HG03139 (cell line): ENCODE measurements at regions not wholly inside any gene's neighbourhood (a gene's known extent, or its start where the extent isn't known, plus 50 kb on each side); places are given as distances from the start of the nearest gene placed in this dataset.

Experiments
- ATAC-seq: cut with Tn5 transposase; IDR thresholded peaks from one replicate; pipeline ENCODE4 v1.9.1; 2021; ENCODE audit not compliant: unreplicated experiment

- ATAC-seq: no peak
Observed at GRCh38 chr15:92565351-92566125, 90.0 kb downstream of the FAM174B start.

DNA sequence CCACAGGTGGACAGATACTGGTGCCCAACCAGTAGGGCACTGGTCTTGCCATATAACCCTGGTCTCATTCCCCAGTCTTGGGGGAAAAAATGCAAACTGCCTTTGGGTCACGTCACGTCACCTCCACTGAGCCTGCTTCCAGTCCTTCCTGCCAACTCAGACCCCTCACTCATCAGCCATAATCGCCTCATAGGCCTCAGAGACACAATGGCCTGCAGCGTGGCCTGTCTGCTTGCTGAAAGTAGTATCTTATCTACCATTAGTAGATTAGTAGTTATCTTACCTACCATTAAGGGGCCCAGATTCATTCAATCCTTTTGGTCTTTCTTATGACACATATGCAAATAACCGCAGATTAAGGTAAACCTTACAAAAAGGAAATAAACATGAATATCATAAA, 93.8 kb downstream of the FAM174B start:
- ATAC-seq: no peak

DNA sequence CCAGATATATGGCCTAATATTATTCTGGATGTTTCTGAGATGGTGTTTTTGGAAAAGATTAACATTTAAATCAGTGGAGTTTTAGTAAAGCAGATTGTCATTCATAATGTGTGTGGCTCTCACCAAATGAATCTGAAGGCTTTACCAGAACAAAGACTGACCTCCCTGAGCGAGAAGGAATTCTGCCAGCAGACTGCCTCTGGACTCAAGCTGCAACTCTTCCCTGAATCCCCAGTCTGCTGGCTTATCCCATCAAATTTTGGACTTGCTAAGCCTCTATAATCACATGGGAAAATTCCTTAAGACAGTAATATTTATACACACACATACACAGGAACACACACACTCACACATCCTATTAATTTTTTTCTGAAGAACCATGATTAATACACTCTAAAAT, 102.3 kb downstream of the FAM174B start:
- ATAC-seq: no peak

DNA sequence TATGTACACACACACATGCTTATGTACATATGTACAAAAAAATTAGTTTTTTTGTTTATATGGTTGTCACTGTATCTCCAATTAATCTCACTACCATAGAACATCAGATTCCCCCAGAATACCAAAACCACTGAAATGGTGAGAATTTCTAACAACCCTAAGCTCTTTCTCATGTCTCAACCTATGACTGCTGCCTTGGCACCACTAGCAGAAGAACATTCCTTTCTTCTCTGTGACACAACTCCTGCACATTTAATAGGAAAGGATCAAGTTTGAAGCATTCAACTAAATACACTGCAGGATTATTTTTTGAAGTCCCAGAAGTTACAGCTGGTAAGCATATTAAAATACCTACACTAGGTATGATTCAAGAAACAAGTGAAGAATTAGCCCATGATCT, 109.6 kb downstream of the FAM174B start:
- ATAC-seq: no peak

- ATAC-seq: no peak
Observed at GRCh38 chr15:92541291-92542200, 114.0 kb downstream of the FAM174B start.

DNA sequence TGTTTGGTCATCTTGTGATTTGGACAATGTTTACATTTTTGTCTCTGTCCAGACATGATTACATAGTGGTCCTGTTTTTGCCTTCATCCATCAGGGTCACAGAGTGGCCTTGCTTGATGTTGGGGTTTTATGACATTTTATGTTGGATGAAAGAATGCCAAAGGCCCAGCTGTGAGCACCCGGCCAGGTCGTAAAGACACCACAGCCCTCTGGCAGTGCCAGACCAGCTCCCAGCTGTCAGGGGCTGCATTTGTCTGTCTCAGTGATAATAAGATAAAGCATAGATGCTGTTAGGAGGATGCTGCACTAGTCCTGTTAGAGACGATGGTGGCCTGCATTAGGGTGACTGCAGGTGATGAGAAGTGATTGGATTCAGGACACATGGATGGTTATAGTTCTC, 117.5 kb downstream of the FAM174B start:
- ATAC-seq: no peak

GRCh38 chr15:92533298-92533697, 122.3 kb downstream of the FAM174B start:
- no peak for ATAC-seq

DNA sequence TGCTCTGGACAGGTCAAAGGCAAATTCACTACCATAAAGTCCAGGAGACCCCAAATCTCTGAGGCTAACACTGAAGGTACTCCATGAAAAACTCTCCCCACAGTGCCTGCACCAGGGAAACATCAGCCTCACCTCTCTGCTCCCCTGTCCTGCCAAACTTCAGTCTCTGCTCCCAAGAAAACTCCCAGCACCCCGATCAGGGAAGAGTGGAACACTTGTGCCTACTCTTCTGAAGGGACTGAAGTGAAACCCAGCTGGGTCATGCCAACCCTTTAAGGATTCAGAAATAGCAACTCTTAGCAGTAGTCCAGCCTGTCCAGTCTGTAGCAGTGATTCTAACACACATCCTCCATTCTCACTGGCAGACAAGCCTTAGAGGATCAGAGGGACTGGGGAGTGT, 124.2 kb downstream of the FAM174B start:
- no peak for ATAC-seq

DNA sequence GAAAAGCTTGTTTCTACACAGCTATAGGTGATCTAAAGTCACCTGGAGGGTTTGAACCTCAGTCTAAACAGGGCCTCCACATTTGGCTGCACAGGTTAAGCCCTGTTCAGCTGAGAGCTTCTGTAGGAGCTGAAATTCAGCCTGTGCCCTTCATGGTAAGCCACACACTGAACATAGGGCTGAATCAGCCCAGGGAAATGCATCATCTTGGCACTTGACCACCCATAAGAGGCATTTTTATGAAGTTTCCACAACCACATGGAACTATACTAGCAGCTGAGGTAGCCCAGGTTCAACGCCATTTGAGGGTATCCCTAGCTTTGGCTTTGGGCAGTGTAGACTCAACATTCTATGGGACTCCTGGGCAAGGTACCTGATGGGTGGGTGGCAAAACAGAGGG, 126.8 kb downstream of the FAM174B start:
- no peak for ATAC-seq

GRCh38 chr15:92527197-92527596, 128.4 kb downstream of the FAM174B start:
- no peak for ATAC-seq

DNA sequence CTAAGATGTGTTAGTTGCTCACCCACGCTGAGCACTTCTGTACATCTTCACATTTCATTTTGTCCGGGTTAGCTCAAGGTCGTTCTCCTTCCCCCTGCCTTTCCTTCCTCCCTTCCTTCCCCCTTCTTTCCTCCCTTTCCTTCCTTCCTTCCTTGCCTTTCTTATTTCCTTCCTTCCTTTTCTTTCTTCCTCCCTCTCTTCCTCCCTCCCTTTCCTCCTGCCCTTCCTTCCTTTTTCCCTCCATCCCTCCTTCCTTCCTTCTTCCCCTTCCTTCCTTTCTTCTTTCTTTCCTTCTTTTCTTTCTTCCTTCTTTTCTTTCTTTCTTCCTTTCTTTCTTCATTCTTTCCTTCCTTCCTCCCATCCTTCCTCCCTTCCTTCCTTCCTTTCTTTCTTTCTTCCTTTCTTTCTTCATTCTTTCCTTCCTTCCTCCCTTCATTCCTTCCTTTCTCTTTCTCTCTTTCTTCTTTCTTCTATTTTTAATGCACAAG, 129.8 kb downstream of the FAM174B start:
- ATAC-seq: no peak

DNA sequence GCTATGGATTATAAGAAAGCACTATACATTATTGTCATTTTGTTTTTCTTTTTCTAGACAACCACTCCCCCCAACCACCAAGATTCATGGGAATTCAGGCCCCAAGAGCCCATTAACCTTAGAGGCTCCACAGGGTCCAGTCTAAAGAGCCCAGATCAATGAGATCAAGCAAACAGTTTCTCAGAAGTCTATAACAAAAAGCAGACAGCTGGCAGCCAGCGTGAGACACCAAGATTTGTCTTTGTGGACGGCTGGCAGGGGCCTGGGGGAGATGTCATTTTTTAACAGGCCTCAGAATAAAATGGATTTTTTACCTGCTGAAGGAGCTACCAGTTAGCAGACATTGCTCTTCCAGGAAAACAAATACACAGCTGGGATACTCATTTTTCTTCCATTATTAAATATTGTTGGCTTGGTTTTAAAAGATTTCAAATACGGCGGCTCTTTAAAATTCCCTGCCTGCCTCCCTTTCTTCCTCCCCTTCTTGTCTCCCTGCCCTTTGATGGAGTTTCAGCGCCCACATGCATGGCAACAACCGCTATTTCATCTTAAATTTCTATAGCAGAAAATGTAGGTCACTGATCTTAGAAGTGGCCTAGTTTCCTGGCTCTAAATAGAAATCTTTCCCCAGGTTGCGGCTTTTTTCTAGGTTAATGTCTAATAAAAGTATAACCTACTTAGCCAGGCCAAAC, 130.6 kb downstream of the FAM174B start:
- ATAC-seq: no peak

GRCh38 chr15:92524161-92524560, 130.5 kb downstream of the ST8SIA2 start:
- ATAC-seq: no peak

DNA sequence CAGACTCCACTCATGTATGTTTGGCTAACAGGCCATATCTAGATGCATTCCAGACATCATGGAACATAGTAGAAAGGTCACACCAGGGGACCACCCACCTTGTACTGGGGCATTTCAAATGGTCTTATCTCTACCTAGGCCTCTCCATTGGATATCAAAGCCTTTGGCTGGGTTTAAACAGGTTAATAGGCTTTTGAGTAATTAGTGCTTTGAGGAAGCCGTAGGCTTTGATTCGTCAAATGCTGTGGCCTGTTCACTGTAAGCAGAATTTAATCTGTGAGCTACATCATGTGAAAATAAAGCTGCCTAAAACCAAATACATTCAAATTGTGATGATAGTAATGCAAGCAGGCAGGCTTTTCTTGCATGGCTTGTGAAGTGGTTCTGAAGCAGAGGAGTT, 129.5 kb downstream of the ST8SIA2 start:
- no peak for ATAC-seq

- ATAC-seq: peak; percentile 86
Observed at GRCh38 chr15:92521624-92522008, 127.9 kb downstream of the ST8SIA2 start.

- ATAC-seq: peak; percentile 69
Observed at GRCh38 chr15:92520914-92521623, 127.4 kb downstream of the ST8SIA2 start.

GRCh38 chr15:92519709-92520108, 126.0 kb downstream of the ST8SIA2 start:
- ATAC-seq: no peak
